DMS79 treated with DMSO at 0.1 percent for 48 hours (cell line): ENCODE measurements at regions not wholly inside any gene's neighbourhood (a gene's known extent, or its start where the extent isn't known, plus 50 kb on each side); places are given as distances from the start of the nearest gene placed in this dataset.

Experiments
- DNase-seq: peaks from one replicate; lab custom pipeline; 2025; lab: John Stamatoyannopoulos, UW

DNA sequence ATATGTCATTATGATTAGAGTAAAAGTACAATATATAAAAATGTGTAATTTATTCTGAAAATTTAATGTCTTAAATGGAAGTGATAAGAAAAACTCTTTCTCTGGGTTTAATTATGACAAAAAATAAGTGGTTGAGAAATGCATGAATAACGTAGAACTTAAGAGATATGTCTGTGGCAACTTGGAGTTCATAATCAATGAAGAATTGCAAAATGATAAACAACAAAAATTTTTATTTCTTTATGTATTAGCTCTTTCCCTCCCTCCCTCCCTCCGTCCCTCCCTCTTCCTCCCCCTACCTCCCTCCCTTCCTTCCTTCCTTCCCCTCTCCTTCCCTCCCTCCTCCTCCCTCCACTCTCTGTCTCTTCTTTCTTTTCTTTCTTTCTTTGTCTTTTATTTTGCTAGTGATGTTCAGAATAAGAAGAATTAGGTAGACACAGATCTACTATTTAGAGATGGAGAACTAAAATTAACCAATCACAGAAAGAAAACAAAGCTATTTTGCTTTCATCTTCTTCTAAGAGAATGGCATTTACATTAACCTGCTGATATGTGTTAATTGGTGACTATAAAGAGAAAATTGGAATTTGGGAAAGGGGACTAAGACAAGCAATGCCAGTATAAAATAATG, 96.3 kb upstream of the PDC start:
- no peak for DNase-seq

DNA sequence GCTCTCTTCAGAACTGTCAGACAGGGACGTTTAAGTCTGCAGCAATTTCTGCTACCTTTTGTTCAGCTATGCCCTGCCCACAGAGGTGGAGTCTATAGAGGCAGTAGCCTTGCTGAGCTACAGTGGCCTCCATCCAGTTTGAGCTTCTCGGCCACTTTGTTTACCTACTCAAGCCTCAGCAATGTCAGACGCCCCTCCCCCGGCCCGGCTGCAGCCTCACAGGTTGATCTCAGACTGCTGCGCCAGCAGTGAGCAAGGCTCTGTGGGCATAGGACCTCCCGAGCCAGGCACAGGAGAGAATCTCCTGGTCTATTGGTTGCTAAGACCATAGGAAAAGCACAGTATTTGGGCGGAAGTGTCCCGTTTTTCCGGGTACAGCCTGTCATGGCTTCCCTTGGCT, 89.9 kb upstream of the PDC start:
- no peak for DNase-seq

DNA sequence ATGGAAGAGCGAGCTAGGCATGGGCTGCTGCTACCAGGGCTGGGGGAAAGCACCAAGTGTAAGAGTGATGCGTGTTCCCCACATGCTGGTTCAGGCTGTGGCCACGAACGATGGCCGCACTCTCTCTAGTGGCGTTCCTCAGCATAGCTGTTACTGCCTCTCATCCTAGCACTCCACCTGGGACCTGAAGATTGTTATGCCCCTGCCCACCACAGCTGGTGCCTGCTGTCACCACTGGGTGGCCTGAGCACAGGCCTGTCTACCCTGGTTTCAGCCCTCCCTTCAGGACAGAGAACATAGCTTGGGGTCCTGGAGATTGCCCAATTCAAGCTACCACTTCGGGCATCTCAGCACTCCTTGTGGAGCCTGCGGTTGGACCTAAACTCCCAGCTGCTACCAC, 80.1 kb upstream of the PDC start:
- DNase-seq: no peak

DNA sequence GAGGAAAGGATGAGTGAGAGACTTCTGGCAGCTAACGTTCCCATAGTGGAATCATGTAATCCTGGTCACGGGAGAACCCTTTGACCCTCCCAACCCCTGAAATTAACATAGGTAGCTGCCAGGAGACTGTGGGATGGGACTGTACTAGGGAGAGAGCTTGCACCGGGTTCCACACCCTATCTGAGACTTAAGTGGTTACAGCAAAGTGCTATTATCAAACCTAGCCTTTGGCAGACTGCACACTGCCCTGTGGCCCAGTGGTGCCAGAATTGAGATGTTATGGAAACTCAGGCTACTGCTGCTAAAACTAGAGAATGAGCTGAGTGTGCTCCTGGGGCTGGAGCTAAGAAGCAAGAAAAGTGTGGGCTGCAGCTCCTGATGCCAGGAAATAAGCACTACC, 79.6 kb upstream of the PDC start:
- no peak for DNase-seq

GRCh38 chr1:186536273-186536890, 75.5 kb upstream of the PDC start:
- DNase-seq: no peak

- DNase-seq: no peak
These were observed 74.6 kb upstream of the PDC start for GRCh38 chr1:186535388-186536133.

DNA sequence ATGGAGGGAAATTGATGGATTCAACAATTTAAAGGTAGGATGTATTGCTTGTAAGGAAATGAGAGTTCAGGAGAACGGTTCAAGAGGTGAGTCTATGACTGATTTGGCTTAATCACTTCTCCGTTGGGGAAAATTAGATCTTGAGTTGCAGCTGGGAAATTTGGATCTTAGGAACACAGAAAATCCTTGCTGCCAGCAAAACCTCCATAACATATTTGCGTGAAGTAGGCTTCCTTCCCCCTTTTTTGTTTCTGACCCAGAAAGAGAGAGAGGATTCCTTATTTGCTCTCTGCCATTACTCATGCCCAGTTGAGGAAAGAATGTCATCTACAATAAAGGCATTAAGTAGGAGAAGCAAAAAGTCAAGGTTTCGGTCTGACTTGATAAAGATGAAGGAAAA, 73.5 kb upstream of the PDC start:
- no peak for DNase-seq

DNA sequence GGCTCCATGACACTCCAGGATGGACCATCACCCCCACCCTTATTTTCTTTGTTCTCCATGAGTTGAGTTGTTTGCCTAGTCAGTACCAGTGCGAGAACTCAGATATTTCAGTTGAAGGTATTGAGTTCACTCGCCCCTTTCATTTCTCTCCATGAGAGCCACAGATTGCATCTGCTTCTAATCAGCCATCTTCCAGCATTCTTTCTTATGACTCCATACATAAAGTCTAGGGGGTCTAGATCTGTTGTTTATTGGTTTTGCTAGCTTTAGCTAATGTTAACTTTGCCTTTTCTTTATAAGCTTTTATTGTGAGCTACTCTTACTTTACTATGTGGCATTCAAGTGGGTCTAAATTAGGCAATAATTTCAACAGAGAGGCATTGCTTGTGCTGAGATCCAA, 71.6 kb upstream of the PDC start:
- no peak for DNase-seq

- no peak for DNase-seq
These were observed 70.7 kb upstream of the PDC start for GRCh38 chr1:186531561-186532165.

DNA sequence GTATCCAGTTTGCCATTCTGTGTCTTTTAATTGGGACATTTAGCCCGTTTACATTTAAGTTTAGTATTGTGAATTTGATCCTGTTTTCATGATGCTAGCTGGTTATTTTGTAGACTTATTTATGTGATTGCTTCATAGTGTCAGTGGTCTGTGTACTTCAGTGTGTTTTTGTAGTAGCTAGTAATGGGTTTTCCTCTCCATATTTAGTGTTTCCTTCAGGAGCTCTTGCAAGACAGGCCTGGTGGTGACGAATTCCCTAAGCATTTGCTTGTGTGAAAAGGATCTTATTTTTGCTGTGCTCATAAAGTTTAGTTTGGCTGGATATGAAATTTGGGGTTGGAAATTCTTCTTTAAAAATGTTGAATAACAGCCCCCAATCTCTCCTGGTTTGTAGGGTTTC, 69.2 kb upstream of the PDC start:
- DNase-seq: no peak

- DNase-seq: no peak
These were observed 59.1 kb upstream of the PDC start for GRCh38 chr1:186519982-186520381.

DNA sequence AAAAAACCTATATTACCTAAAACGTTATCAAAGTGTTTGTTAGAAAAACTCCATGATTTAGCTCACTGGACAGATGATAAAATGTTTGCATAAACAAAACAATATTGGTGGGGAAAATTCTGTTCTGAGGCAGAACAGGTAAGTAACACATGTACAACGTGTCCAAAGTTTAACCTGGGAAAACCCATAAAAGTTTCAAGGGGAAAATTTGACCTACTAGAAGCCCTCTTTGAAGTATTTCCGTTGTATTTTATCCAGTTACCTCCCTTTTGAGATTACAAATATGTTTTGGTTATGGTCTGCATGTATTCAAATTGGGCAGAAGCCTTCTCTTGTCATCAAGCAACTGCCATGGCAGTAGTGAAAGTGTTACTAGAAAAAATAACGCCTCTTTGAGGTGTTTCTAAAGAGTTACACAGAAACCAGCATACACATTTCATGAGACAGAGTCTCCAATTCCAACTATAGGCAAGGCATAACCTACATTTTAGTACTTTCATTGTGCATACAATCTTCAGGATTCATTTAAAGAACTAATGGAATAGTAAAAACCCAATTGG, 58.0 kb upstream of the PDC start:
- no peak for DNase-seq

DNA sequence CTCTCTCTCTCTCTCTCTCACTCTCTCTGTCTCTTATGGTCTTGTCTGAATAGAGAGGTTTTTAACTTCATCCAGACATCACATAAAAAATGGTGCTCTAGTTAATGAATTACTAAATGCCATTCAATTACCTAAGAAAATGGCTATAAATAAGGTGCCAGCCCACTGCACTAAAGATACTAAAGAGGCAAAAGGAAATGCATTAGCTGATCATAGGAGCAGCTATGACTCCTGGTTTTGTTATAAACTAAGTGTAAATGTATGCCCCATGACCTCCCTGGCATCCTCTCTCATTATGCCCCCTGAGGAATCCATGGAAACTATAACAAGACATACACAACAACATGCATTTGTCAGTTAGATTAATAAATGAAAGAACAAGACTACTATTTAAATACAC, 57.5 kb upstream of the PDC start:
- DNase-seq: no peak

DNA sequence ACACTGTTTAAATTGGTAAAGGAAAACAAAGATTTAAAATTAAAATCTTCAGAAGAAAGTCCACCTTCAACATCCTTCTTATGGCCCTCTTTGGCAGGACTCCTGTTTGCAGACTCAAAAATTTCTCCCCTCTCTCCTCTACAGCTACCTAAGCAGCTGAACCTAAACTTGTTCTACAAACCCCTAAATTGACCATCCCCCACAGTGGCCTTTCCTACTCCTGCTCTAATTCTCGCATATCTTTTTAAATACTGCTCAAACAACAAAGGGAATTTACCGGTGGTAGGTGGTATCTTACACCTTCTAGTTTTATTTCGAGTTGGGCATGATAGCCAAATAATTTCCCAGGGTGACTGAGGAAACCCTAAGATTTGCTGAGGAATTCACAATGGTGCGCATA, 53.5 kb upstream of the PDC start:
- no peak for DNase-seq

DNA sequence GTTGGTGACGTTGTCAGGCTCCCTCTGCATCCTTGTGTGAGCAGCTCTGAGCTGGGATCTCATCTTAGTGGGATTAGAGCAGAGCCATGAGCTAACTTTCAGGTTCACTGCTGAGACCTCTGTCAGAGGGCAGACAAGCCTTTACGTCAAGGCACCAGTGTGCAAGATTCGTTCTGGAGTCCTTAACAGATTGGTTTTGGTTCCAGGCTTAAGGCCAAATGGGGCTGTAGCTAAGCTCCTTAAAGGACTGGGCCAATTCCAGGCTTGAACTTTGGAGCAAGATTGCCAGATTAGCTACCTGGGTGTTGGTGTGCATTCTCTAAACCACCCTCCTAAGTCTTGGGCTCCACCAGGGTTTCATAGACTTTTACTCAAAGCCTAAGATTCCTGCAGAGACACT, 52.6 kb upstream of the PDC start:
- no peak for DNase-seq

DNA sequence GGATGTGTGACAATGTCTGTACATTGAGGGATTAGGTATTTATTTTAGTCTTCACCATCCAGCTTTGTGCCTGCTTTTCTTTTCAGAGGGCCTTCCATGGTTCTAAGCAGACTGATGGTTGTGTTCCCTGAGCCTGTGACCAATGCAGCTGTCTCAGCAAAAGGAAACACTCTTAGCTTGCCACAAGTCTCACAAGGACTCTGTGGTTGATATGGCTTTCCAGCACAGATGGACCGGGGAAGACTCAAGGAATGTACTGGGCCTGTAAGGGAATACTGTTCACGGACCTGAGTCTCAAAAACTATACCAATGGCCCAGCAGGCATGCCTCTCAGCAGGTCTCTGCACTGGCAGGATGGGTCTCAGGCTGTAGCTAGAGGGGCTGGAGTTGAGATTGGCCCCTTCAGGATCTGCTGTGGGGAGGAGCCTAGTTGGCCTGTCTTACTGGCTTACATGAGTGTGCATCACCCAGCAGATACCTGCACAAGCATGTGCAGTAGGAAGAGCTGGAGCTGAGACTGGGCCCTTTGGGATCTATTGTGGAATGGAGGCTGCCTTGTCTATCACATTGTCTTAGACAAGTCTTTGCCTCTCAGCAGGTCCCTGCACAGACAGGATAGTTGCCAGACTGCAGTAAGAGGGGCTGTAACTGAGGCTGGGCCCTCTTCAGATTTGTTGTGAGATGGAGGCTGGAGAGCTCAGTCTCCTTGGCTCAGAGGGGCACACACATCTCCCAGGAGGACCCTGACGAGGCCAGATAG, 52.0 kb upstream of the PDC start:
- no peak for DNase-seq

DNA sequence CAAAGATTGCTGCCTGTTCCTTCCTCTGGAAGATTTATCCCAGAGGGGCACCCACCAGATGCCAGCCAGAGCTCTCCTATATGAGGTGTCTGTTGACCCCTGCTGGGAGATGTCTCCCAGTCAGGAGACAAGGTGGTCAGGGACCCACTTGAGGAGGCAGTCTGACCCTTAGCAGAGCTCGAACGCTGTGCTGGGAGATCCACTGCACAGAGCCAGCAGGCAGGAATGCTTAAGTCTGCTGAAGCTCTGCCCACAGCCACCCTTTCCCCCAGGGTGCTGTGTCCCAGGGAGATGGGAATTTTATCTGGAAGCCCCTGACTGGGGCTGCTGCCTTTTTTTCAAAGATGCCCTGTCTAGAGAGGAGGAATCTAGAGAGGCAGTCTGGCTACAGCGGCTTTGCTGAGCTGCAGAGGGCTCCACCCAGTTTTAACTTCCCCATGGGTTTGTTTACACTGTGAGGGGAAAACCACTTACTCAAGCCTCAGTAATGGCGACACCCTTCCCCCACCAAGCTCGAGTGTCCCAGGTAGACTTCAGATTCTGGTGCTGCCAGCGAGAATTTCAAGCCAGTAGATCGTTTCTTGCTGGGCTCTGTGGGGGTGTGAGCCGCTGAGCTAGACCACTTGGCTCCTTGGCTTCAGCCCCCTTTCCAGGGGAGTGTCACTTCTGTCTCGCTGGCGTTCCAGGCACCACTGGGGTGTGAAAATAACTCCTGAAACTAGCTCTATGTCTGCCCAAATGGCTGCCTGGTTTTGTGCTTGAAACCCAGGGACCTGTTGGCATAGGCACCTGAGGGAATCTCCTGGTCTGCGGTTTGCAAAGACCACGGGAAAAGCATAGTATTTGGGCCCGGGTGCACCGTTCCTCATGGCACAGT, 51.1 kb upstream of the PDC start:
- no peak for DNase-seq
